ENCODE measurements at regions not wholly inside any gene's neighbourhood (a gene's known extent, or its start where the extent isn't known, plus 50 kb on each side); places are given as distances from the start of the nearest gene placed in this dataset.

- DNase-seq (ENCODE audit: low spot score): no peak
Measured at GRCh38 chr11:110786226-110786902, 74.1 kb upstream of the ARHGAP20 start.

GRCh38 chr11:110785398-110785797 is 73.2 kb upstream of the ARHGAP20 start:
- DNase-seq (ENCODE audit: low spot score): no peak

- no peak for DNase-seq (ENCODE audit: low spot score)
Measured at GRCh38 chr11:110782616-110783015, 70.4 kb upstream of the ARHGAP20 start.

- DNase-seq (ENCODE audit: low spot score): no peak
Measured at GRCh38 chr11:110779108-110779507, 66.9 kb upstream of the ARHGAP20 start.

GRCh38 chr11:110778343-110778742 is 66.1 kb upstream of the ARHGAP20 start:
- DNase-seq (ENCODE audit: low spot score): no peak

GRCh38 chr11:110777775-110778174 is 65.5 kb upstream of the ARHGAP20 start:
- DNase-seq (ENCODE audit: low spot score): peak; percentile 4

GRCh38 chr11:110776081-110776480 is 63.8 kb upstream of the ARHGAP20 start:
- no peak for DNase-seq (ENCODE audit: low spot score)

- no peak for DNase-seq (ENCODE audit: low spot score)
Measured at GRCh38 chr11:110774138-110775014, 62.1 kb upstream of the ARHGAP20 start.

- DNase-seq (ENCODE audit: low spot score): no peak
Measured at GRCh38 chr11:110773442-110773841, 61.2 kb upstream of the ARHGAP20 start.

- no peak for DNase-seq (ENCODE audit: low spot score)
Measured at GRCh38 chr11:110772863-110773262, 60.6 kb upstream of the ARHGAP20 start.

GRCh38 chr11:110766316-110766715 is 54.1 kb upstream of the ARHGAP20 start:
- DNase-seq (ENCODE audit: low spot score): no peak

GRCh38 chr11:110764485-110764884 is 52.2 kb upstream of the ARHGAP20 start:
- no peak for DNase-seq (ENCODE audit: low spot score)

GRCh38 chr11:110763249-110764011 is 51.2 kb upstream of the ARHGAP20 start:
- no peak for DNase-seq (ENCODE audit: low spot score)

- no peak for DNase-seq (ENCODE audit: low spot score)
Measured at GRCh38 chr11:110762590-110762989, 50.4 kb upstream of the ARHGAP20 start.

All from A172 (cell line).